ENCODE measurements at regions not wholly inside any gene's neighbourhood (a gene's known extent, or its start where the extent isn't known, plus 50 kb on each side); places are given as distances from the start of the nearest gene placed in this dataset.

DNA sequence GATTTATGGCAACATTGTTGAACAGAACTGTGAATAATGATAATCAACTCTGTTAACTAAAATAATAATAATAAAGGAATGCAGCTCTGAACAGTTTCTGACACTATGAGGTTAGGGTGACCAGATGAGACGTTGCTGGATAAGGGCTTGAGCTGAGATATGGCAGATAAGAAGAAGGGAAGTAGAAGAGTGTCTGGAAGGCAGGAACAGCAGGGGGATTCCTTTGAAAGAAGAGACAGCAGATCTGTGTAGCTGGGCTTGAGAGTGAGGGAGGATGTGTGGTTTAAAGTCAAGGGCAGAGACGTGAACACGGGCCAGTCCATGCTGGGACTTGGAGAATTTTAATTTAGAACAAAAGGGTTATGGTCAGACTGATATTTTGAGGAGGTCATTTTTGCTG is 273.1 kb upstream of the SLC14A2 start:
- TF ChIP-seq, protein P1, sequence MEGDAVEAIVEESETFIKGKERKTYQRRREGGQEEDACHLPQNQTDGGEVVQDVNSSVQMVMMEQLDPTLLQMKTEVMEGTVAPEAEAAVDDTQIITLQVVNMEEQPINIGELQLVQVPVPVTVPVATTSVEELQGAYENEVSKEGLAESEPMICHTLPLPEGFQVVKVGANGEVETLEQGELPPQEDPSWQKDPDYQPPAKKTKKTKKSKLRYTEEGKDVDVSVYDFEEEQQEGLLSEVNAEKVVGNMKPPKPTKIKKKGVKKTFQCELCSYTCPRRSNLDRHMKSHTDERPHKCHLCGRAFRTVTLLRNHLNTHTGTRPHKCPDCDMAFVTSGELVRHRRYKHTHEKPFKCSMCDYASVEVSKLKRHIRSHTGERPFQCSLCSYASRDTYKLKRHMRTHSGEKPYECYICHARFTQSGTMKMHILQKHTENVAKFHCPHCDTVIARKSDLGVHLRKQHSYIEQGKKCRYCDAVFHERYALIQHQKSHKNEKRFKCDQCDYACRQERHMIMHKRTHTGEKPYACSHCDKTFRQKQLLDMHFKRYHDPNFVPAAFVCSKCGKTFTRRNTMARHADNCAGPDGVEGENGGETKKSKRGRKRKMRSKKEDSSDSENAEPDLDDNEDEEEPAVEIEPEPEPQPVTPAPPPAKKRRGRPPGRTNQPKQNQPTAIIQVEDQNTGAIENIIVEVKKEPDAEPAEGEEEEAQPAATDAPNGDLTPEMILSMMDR (IDR thresholded peaks at IDR 0.05), result no peak
- no peak for TF ChIP-seq POLR2A (IDR thresholded peaks at IDR 0.05)
